Left lung (tissue), 4 donors: ENCODE measurements at regions not wholly inside any gene's neighbourhood (a gene's known extent, or its start where the extent isn't known, plus 50 kb on each side); places are given as distances from the start of the nearest gene placed in this dataset.
A peak's percentile ranks its signal among the peaks of the same experiment; 100 is the strongest.

Source experiments
- ATAC-seq: fragments of 200-7000 bp; cut with Tn5 transposase; one replicate; pipeline ENCODE4 v1.9.1; 2020; ENCODE audit warnings: moderate library complexity
- DNase-seq, 4 donors: peaks; one replicate each; pipeline ENCODE4 v3.0.0-alpha.2; 2013 to 2020
- H3K27ac ChIP-seq, 2 donors: fragments of 200-600 bp; sonication (generic) in 1 of 2; one replicate each; pipeline versions ENCODE4 v1.5.0 to v1.8.0; 2020 to 2021
- H3K27me3 ChIP-seq, 2 donors: fragments of 200-600 bp; sonication (generic) in 1 of 2; one replicate each; pipeline versions ENCODE4 v1.5.0 to v1.8.0; 2020 to 2021
- H3K36me3 ChIP-seq, 2 donors: fragments of 200-600 bp; sonication (generic) in 1 of 2; one replicate each; pipeline versions ENCODE4 v1.5.0 to v1.8.0; 2020 to 2021
- H3K4me1 ChIP-seq, 2 donors: fragments of 200-600 bp; one replicate each; pipeline ENCODE4 v1.8.0; 2021
- H3K4me3 ChIP-seq, 2 donors: fragments of 200-600 bp; sonication (generic) in 1 of 2; one replicate each; pipeline versions ENCODE4 v1.5.0 to v1.8.0; 2020 to 2021; ENCODE audit warnings: mild to moderate bottlenecking in 1 of 2
- H3K9me3 ChIP-seq, 2 donors: fragments of 200-600 bp; sonication (generic) in 1 of 2; one replicate each; pipeline versions ENCODE4 v1.5.0 to v1.8.0; 2020 to 2021
- intact Hi-C, 2 donors: fragments of 100-400 bp; cut with DNase I; formaldehyde crosslinking; loops; one replicate each; pipeline versions ENCODE4 v1.11.2 to v1.14.2; 2022
- TF ChIP-seq, protein P1 (sequence below), 2 donors: fragments of 200-600 bp; sonication (generic) in 1 of 2; IDR thresholded peaks; one replicate each; pipeline versions ENCODE4 v1.5.0 to v1.8.0; 2021; ENCODE audit warnings: antibody characterized with exemption in 2 of 2
- donor health status: DM: no; HTN: yes; CAD: no.
- donor health status: DM: no; HTN: no; CAD: no.

DNA sequence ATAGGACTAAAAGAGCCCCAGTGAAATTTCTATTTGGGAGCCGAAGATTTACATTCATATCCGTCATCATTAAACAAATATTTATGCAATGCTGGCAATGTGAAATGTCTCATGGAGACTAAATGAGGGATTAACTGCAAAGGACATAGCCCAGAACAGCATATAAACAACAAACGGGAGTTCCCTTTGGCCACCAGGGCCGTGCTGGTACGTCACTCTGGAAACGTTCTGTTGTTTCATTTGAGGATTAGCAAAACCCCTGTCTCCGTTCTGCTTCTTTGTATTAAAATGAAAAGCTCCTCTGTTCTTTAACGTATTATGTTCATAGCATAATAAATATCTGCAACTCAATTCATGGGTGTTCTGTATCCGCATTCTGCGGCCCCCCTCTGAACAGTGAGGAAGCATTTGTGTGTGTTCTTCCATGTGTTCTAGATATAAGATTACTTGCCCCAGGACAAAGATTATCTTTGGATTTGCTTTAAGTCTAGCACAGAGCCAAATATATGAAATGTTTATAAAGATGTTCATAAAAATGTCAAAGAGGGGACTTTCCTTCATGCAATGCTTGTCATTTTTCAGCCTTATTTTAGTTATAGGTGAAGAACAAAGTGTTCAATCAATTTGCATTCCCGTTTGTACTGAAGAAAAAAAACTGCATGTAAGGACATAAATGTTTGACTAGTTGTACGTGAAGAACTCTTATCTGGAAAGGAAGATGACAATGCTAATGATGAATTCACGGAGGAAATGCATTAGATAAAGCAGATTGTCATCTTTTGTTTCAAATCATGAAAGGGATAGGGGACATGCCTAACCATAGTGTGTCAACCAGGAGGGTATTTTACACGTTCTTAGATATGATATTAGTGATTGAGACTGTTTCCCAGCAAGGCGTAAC, 90.0 kb upstream of the TNFAIP3 start:
- no peaks in the 10 kb centered on the region for H3K9me3 ChIP-seq
- peaks cover 0 to 49% of the 10 kb centered on the region in 2 donors for H3K4me1 ChIP-seq
- H3K4me3 ChIP-seq: no peak overlapping the region
- H3K36me3 ChIP-seq: no peaks in the 10 kb centered on the region
- H3K27me3 ChIP-seq: no peaks in the 10 kb centered on the region
- TF ChIP-seq, protein P1, sequence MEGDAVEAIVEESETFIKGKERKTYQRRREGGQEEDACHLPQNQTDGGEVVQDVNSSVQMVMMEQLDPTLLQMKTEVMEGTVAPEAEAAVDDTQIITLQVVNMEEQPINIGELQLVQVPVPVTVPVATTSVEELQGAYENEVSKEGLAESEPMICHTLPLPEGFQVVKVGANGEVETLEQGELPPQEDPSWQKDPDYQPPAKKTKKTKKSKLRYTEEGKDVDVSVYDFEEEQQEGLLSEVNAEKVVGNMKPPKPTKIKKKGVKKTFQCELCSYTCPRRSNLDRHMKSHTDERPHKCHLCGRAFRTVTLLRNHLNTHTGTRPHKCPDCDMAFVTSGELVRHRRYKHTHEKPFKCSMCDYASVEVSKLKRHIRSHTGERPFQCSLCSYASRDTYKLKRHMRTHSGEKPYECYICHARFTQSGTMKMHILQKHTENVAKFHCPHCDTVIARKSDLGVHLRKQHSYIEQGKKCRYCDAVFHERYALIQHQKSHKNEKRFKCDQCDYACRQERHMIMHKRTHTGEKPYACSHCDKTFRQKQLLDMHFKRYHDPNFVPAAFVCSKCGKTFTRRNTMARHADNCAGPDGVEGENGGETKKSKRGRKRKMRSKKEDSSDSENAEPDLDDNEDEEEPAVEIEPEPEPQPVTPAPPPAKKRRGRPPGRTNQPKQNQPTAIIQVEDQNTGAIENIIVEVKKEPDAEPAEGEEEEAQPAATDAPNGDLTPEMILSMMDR (IDR thresholded peaks at IDR 0.05): no peak
- H3K27ac ChIP-seq: peak overlapping the region in 1 of 2 donors; percentile 64
- ATAC-seq (peak; percentile 40), DNase-seq (peak in 2 of 4 donors; percentile 81 to 84)
- intact Hi-C loops: no loop called here

DNA sequence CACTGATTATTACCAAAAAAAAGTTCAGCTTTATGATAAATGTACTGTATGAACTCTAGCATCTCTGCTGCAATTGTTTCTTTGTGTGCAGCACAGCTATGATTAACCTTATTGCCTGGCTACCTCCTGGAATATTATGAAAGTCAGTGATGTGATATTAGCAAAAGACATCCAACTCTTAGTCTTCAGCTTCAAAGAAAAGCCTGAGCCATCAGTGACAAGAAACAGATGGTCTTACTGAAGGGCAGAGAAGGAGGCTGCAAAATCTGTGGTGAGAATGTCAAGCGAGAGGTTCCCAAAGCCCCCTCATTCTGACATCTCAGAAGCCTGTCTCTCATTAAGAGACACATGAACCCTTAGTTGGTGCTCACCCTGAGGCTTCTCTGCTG, 89.4 kb upstream of the TNFAIP3 start:
- intact Hi-C loops: no loop called here
- H3K27ac ChIP-seq: no peak overlapping the region

DNA sequence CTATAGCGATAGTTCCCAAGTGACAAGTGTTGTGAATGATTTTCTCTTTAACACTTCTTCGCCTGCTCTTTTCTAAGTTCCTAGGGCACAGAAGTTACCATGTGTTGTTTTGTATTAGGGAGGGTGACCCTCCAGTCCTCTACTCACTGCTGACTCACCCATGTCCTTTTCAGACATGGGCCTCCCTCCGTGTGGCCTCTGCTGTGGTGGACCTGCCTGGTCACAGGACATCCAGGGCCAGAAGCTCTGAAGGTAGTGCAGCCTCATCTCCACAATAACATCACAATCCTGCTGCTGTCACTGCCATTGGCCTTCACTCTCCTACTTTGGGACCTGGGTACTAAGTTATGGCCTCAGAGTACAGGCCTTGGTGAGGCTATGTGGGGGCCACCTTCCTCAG, 87.1 kb upstream of the TNFAIP3 start:
- Histone ChIP-seq H3K36me3 (no peaks in the 10 kb centered on the region), H3K4me3 (no peak overlapping the region), H3K9me3 (no peaks in the 10 kb centered on the region), H3K27ac (no peak overlapping the region), H3K27me3 (no peaks in the 10 kb centered on the region), H3K4me1 (peaks cover 0 to 32% of the 10 kb centered on the region in 2 donors)
- DNase-seq: no peak
- intact Hi-C loops: no loop called here
- no peak for ATAC-seq
- TF ChIP-seq, protein P1 (IDR thresholded peaks at IDR 0.05): no peak

More for the DNA sequence above, 89.4 kb upstream of the TNFAIP3 start:
- H3K4me1 ChIP-seq: peaks cover 0 to 49% of the 10 kb centered on the region in 2 donors
- TF ChIP-seq, protein P1 (IDR thresholded peaks at IDR 0.05): no peak
- no peaks in the 10 kb centered on the region for H3K36me3 ChIP-seq
- no peaks in the 10 kb centered on the region for H3K9me3 ChIP-seq
- ATAC-seq (peak; percentile 19), DNase-seq (peak in 2 of 4 donors; percentile 60 to 76)
- H3K27me3 ChIP-seq: no peaks in the 10 kb centered on the region
- no peak overlapping the region for H3K4me3 ChIP-seq

DNA sequence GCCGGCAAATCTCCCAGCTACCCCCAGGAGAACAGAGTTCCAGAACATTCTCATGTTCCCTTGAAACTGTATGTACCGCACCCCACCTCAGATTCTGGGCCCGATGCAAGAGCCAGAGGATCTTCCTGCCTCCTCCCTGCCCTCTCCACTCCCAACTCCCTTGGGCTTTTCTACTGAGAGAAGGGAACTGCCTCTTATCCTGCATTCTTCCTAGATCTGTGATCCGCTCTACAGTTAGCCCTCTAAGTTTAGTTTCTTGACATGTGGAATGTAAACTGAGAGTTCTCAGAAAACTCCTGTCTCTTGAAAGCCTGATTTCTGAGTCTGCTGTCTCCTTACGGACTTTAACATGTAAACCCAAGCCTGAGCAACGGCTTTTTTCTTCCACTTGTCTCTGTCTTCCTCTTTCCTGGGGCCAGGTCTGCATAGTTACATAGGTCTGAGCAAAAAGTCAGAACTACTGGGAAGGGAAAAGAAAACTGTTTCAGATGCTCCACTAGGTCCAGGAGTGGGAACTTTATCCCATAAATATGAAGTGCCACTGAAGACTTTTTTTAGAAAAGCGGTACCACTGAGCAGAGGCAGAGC, 86.5 kb upstream of the TNFAIP3 start:
- intact Hi-C loops: no loop called here

More for the DNA sequence above, 86.5 kb upstream of the TNFAIP3 start:
- TF ChIP-seq, protein P1 (IDR thresholded peaks at IDR 0.05): no peak
- H3K9me3 ChIP-seq: no peaks in the 10 kb centered on the region
- no peaks in the 10 kb centered on the region for H3K27me3 ChIP-seq
- H3K27ac ChIP-seq: peak overlapping the region in 1 of 2 donors; percentile 18
- H3K4me3 ChIP-seq: no peak overlapping the region
- peaks cover 0 to 26% of the 10 kb centered on the region in 2 donors for H3K4me1 ChIP-seq
- H3K36me3 ChIP-seq: no peaks in the 10 kb centered on the region
- no peak for DNase-seq
- no peak for ATAC-seq
